AG04450 (cell line): ENCODE measurements at regions not wholly inside any gene's neighbourhood (a gene's known extent, or its start where the extent isn't known, plus 50 kb on each side); places are given as distances from the start of the nearest gene placed in this dataset.

Source experiments
- CTCF ChIA-PET: fragments of 300-600, 350-600 bp; formaldehyde crosslinking; extraction: SDS; loops from one replicate; lab custom pipeline; 2022; ENCODE audit warnings: antibody characterized with exemption, inconsistent platforms; lab: Charles Lee
- POLR2A ChIA-PET: fragments of 350-600 bp; formaldehyde crosslinking; extraction: SDS; loops from one replicate; lab custom pipeline; 2021; ENCODE audit warnings: antibody characterized with exemption, inconsistent platforms; lab: Yijun Ruan, JAX
- DNase-seq: peaks from one replicate; pipeline ENCODE4 v3.0.0-alpha.2; 2011; ENCODE audit warnings: low read depth, low spot score
- H3K27ac ChIP-seq: one replicate; pipeline ENCODE4 v1.5.1; 2012; ENCODE audit warnings: low read depth, low read length, control low read depth
- H3K27me3 ChIP-seq: one replicate; pipeline ENCODE4 v1.6.0; 2012; ENCODE audit warnings: low read length; ENCODE audit not compliant: control insufficient read depth, insufficient read depth
- H3K4me3 ChIP-seq: 2 replicates; pipeline ENCODE4 v1.5.1; 2011; ENCODE audit warnings: mild to moderate bottlenecking, low read depth, low read length, control low read depth
- H3K9me3 ChIP-seq: 2 replicates; pipeline ENCODE4 v1.5.1; 2012; ENCODE audit warnings: low read length; ENCODE audit not compliant: control insufficient read depth, insufficient read depth
- CTCF ChIP-seq: IDR thresholded peaks from 2 replicates; pipeline ENCODE4 v1.5.1; 2011; ENCODE audit warnings: low read depth, low read length, control low read depth, inconsistent platforms

- DNase-seq: no peak
- peaks cover under 1% of the 10 kb centered on the region; the same call in 1 of the 2 replicates for H3K9me3 ChIP-seq
- no peak overlapping the region for H3K4me3 ChIP-seq
- CTCF ChIA-PET: interaction anchor here (1.5 kb wide), 1 partner anchor 52 kb away, joined by 8 read pairs; no protein-coding TSS in a partner anchor
- no peak for TF ChIP-seq CTCF
- no peaks in the 10 kb centered on the region for H3K27me3 ChIP-seq
- no peak overlapping the region for H3K27ac ChIP-seq
- POLR2A ChIA-PET: interaction anchor here (1.0 to 1.2 kb wide), 2 partner anchors 10 to 259 kb away, joined by 3 read pairs; no protein-coding TSS in a partner anchor
These were observed 378.3 kb downstream of the ETS1 start for GRCh38 chr11:128209138-128209435.

DNA sequence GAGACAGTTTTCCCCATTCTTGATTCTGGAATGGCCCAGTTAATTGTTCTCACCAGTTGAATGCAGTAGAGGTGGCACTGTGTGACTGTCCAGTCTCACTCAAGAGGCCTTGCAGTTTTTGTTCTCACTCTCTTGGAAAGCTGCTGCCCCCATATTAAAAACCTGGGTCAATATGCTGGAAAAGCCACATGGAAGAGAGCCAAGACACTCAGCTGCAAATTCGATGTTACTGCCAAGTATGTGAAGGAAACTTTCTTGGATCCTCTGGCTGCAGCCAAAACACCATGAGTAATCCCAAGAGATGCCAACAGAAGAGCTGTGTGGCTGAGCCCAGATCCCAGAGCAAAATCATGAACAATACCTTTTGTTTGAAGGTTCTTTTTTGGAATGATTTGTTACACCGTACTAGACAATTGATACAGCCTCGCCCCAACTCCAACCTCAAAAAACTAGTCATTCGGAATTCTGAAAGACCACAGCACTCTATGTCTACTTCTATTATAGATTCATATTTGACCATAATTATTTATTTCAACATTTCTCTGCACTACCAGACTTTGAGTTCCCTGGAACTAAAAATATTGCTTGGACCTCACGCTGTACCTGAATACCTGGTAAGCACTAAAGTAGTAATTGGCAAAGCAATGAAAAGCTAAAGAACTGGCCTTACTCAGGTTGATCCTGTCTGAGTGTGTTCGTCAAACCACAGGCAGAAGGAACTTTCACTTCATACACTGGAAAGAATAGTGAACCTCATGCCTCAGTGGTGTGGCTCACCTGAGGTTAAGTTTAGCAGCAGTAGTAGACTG lies 378.8 kb downstream of the ETS1 start:
- H3K27me3 ChIP-seq: no peaks in the 10 kb centered on the region
- peak; percentile 72 for DNase-seq
- peak overlapping the region; percentile 82 for H3K27ac ChIP-seq
- no peaks in the 10 kb centered on the region for H3K9me3 ChIP-seq
- POLR2A ChIA-PET: interaction anchor here (0.6 to 1.2 kb wide), 4 partner anchors 9 to 1975 kb away, joined by 3 read pairs; no protein-coding TSS in a partner anchor
- CTCF ChIA-PET: interaction anchor here (1.5 kb wide), 1 partner anchor 51 kb away, joined by 8 read pairs; no protein-coding TSS in a partner anchor
- H3K4me3 ChIP-seq: no peak overlapping the region
- TF ChIP-seq CTCF: no peak

GRCh38 chr11:128207861-128208321 lies 379.5 kb downstream of the ETS1 start:
- peak; percentile 44 for DNase-seq
- CTCF ChIA-PET: interaction anchor here (1.3 to 1.5 kb wide), 2 partner anchors 50 kb away, joined by 7 to 8 read pairs; no protein-coding TSS in a partner anchor
- Histone ChIP-seq H3K4me3 (no peak overlapping the region), H3K27ac (peak overlapping the region; percentile 82), H3K27me3 (no peaks in the 10 kb centered on the region), H3K9me3 (no peaks in the 10 kb centered on the region)
- no peak for TF ChIP-seq CTCF
- POLR2A ChIA-PET: interaction anchor here (0.6 to 1.2 kb wide), 3 partner anchors 260 to 1976 kb away, joined by 3 read pairs; no protein-coding TSS in a partner anchor

- no peak overlapping the region for H3K4me3 ChIP-seq
- no peak for DNase-seq
- H3K9me3 ChIP-seq: no peaks in the 10 kb centered on the region
- TF ChIP-seq CTCF: no peak
- ChIA-PET CTCF (interaction anchor here (0.6 to 1.3 kb wide), 2 partner anchors 49 to 214 kb away, joined by 3 to 7 read pairs; no protein-coding TSS in a partner anchor), POLR2A (no interaction called here)
- no peaks in the 10 kb centered on the region for H3K27me3 ChIP-seq
- H3K27ac ChIP-seq: no peak overlapping the region
These were observed 380.9 kb downstream of the ETS1 start for GRCh38 chr11:128206461-128206860.

- no peak for DNase-seq
- Histone ChIP-seq H3K9me3 (no peaks in the 10 kb centered on the region), H3K4me3 (no peak overlapping the region), H3K27ac (no peak overlapping the region), H3K27me3 (no peaks in the 10 kb centered on the region)
- CTCF ChIA-PET: no interaction called here
- POLR2A ChIA-PET: no interaction called here
- TF ChIP-seq CTCF: no peak
These were observed 381.6 kb downstream of the ETS1 start for GRCh38 chr11:128205796-128206195.
